ENCODE measurements at regions not wholly inside any gene's neighbourhood (a gene's known extent, or its start where the extent isn't known, plus 50 kb on each side); places are given as distances from the start of the nearest gene placed in this dataset.
"Not testable (repeated sequence)": the region's sequence is repeated elsewhere in the genome, so short reads cannot be mapped to it uniquely, and the experiment has no call there.

- DNase-seq: no peak
Observed at GRCh38 chrX:25130619-25131018, 114.9 kb upstream of the ARX start.

GRCh38 chrX:25125483-25125882 is 109.7 kb upstream of the ARX start:
- no peak for DNase-seq

GRCh38 chrX:25124391-25124790 is 108.6 kb upstream of the ARX start:
- no peak for DNase-seq

GRCh38 chrX:25112156-25112555 is 96.4 kb upstream of the ARX start:
- no peak for DNase-seq

GRCh38 chrX:25108481-25108880 is 92.7 kb upstream of the ARX start:
- no peak for DNase-seq

GRCh38 chrX:25105221-25105620 is 89.5 kb upstream of the ARX start:
- DNase-seq: no peak

- no peak for DNase-seq
Observed at GRCh38 chrX:25096522-25097045, 80.8 kb upstream of the ARX start.

GRCh38 chrX:25091152-25091551 is 75.4 kb upstream of the ARX start:
- not testable (repeated sequence) for DNase-seq

GRCh38 chrX:25084446-25084845 is 68.7 kb upstream of the ARX start:
- DNase-seq: no peak

GRCh38 chrX:25083661-25084060 is 67.9 kb upstream of the ARX start:
- DNase-seq: no peak

- no peak for DNase-seq
Observed at GRCh38 chrX:25079020-25079419, 63.3 kb upstream of the ARX start.

- no peak for DNase-seq
Observed at GRCh38 chrX:25076941-25077500, 61.3 kb upstream of the ARX start.

GRCh38 chrX:25072247-25072646 is 56.5 kb upstream of the ARX start:
- no peak for DNase-seq

GRCh38 chrX:25070038-25070437 is 54.3 kb upstream of the ARX start:
- DNase-seq: no peak

GRCh38 chrX:25069209-25069608 is 53.4 kb upstream of the ARX start:
- no peak for DNase-seq

GRCh38 chrX:25068340-25068739 is 52.6 kb upstream of the ARX start:
- no peak for DNase-seq

- no peak for DNase-seq
Observed at GRCh38 chrX:25067271-25068172, 51.8 kb upstream of the ARX start.

- DNase-seq: no peak
Observed at GRCh38 chrX:25066131-25066530, 50.4 kb upstream of the ARX start.
